GM18499 (cell line): ENCODE measurements at regions not wholly inside any gene's neighbourhood (a gene's known extent, or its start where the extent isn't known, plus 50 kb on each side); places are given as distances from the start of the nearest gene placed in this dataset.
"Not testable (repeated sequence)": the region's sequence is repeated elsewhere in the genome, so short reads cannot be mapped to it uniquely, and the experiment has no call there.

Source experiments
- ATAC-seq: cut with Tn5 transposase; IDR thresholded peaks from one replicate; pipeline ENCODE4 v1.9.1; 2021; ENCODE audit warnings: moderate number of reproducible peaks; ENCODE audit not compliant: insufficient read depth, unreplicated experiment

DNA sequence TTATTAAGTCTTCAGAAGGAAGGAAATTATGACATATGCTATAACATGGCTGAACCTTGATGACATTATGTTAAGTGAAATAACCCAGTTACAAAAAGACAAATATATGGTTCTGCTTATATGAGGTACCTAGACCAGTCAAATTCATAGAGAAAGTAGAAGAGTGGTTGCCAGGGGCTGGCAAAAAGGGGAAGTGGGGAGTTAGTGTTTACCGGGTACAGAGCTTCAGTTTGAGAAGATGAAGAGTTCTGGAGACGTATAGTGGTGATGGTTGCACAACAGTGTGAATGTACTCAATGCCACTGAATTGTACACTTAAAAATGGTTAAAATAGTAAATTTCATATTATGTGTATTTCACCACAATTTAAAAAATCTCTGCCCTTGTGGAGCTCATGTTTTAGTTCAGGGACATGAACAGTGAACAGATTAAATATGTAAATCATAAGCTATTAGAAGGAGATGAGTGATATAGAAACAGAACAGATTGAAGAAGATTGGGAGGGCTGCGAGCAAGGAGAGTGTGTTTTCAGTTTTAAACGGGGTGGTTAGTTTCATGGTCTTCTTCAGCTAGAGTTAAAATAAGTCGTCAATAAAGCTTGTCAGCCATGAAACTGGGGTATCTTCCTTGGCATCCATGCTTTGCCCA lies 355.2 kb downstream of the KCNRG start:
- peak; percentile 51 for ATAC-seq

DNA sequence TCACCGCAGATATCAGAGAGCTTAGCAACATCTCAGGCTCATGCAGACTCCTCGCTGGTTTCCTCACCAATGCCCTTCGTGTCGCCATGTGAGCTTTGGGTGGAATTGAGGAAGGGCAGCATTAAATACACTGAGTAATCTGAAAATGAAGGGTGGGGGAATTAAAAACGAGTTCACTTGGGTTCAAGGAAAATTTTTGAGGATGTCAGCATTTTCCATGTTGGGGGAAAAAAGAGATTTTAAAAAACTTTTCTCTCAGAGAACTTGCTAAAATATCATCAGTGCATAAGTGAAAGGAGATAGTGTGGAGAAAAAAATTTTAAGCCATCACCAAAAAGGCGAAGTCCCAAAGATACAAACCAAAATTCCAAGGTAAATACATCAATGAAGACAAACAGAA lies 359.3 kb downstream of the KCNRG start:
- no peak for ATAC-seq

DNA sequence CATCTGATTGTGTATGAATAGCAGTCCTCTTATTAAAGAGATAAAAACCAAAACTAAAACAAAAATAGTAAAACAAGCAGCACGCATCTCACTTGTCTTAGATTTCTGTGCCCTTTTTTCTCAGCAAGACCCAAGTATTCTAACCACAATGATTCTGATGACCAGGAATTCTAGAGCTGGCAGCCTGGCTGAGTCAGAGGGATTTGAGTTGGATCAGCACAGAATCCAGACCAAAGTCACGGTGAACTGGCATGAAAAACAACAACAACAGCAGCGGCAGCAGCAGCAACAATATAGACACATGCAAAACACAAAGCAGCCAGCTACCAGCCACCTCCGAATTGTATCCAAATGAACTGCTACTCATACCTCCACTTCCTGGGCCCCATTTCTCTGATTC lies 360.5 kb downstream of the KCNRG start:
- ATAC-seq: no peak

DNA sequence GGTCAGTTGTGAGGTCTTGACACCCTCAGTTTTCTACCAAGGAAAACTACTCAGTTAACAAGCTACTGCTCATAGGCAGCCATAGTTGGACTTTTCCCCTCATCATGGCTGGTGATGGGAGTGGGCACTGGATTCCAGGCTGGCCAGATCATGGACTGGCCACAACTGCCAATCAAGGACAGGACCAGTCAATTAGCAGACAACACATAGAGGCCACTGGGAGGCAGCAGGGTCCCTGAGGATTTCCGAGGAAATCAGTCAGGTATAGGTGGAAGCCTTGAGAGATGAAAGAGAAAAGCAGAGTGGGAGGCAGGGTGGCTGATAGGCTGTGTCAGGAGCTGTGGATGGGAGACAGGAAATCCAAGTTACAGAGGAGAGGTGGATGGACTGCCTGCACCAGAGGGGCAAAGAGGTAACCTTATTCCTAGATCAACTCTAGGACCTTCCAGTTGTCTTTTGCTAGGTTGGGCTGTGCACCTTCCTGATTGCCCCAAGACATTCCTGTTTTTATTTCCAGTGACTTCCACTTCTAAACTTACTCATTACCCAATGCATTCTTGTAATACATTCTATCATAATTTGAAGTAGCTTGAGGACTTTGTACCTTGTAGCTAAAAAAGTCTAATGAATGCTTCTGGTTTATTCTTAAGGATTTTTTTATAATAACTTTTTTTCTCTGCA lies 361.8 kb downstream of the KCNRG start:
- ATAC-seq: no peak

DNA sequence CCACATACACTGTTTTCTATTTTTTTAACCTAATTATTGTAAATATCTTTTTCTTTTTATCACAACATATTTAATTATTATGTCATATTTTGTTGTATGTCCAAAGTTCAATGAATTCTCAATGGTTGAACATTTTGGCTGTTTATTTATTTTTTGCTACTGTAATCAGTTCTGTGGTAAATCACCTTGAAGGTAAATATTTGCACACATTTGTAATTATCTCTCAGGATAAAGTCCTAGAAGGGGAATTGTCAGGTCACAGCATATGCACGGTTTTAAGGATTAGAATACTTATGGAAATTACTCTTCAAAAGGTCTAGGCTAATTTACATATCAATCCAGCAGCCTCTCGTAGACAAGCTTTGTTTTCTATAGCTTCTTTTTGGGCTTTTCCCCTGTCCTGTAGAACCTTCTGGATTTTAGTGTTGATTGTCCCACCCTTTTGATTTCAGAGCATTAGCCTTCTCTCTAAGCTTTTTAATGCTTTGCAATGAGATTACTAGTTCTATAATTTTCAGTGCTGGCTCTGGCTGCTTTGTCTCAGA lies 362.6 kb downstream of the KCNRG start:
- ATAC-seq: no peak

DNA sequence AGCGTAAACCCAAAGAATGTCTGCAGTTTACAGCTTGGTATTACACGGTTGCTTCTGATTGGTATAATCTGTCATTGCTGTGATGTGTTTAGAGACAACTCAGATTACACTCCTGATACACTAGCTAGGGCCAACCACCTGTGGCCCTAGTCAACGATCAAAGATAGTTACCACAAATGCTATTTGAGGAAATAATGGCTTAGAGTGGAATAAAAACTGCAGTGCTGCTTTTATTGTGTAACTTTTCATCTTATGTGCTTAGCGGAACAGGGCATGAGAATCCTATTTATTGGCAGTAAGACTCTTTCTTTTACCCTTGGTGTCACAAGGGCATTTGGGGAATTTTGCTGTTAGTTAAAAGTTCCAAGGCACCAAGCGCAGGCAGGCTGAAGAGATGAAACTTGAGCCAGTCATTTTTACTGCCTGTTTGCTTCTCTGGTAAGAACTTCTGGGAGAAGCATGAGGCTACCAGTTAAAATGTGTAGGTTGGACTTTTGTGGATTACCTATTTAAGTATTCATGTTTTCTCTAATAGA lies 363.3 kb downstream of the KCNRG start:
- ATAC-seq: no peak

DNA sequence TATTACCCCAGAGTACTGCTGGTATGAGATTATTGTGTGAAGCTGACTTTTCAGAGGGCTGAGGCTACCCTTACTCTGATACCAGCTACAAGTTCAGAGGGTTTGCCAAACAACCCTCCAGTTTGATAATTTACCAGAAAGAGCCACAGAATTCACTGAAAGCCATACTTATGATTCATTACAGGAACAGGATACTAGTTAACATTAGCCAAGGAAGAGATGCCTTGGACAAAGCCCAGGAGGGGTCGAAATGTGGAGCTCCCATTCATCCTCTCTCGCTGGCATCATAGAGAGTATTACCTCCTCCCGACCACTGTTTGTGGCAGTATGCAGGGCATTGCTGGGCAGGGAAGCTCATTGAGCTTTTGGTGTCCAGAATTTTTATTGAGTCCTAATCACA lies 364.3 kb downstream of the KCNRG start:
- no peak for ATAC-seq

DNA sequence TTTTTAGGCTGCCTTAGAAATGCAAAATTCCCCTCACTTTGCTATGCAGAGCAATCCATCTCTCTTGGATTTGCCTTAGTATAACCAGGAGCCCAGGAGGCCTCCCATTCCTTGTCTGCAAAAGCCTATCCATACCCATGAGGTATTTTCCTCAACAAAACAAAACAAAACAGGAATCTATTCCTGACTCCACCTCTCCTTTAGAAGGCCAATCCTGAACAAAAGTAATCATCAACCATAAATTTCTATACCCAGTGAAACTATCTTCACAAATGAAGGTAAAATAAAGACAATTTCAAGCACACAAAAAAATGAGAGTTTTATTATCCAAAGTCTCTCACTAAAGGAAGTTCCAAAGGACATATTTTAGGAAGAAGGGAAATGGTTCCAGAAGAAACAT lies 365.7 kb downstream of the KCNRG start:
- ATAC-seq: no peak

DNA sequence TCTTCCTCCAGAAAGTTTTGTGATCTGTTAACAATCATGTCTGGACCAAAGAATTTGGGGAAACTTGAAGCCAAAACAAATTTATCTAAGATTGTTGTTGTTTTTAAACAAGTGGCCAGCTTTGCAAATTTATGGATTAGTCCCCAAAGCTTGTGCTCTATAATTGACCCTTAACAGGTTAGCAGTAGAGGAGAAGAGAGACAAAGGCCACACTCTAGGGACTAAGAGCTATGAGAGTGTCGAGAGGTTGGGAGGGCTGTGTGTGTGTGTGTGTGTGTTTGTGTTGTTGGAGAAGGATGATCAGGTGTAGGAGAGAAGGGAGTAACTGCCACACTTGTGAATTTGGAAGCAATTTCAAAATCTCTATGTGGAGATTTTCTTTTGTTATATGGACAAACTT lies 367.3 kb downstream of the KCNRG start:
- no peak for ATAC-seq

DNA sequence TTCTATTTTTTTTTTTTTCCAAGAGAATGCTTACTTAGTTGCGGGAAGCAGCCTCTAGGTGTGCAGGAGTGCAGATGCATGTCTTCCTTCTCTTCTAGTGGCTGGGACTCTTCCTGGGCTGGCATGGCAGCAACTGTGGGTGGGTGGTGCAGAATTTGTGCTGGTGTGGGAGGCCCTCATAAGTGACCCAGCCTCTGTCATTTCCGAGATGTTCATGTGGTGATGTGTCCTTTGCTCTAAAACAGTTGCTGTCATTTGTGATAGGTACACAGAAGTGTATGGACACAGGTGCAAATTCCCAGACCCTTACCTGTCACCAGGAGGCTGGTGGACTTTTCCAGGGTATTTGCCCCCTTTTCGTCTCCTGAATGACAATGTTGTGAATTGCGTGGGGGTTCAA lies 367.7 kb downstream of the KCNRG start:
- no peak for ATAC-seq

DNA sequence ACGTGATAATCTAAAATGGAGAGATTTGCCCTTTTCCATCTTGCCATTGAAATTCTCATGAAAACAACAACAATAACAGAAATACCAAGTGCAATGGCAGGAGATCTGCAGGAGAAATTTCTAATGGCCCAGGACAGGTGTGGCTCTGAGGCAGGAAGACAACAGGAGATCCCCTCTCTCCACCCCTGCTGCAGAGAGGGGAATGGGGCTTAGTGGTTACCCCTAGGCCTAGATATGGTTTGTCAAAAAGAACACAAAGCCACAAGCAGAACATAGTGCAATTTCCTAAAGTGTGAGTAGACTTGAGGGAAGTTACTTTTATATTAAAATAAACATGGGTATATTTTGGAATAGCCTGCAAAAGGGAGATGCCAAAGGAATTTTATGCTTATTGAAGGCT lies 369.5 kb downstream of the KCNRG start:
- no peak for ATAC-seq

DNA sequence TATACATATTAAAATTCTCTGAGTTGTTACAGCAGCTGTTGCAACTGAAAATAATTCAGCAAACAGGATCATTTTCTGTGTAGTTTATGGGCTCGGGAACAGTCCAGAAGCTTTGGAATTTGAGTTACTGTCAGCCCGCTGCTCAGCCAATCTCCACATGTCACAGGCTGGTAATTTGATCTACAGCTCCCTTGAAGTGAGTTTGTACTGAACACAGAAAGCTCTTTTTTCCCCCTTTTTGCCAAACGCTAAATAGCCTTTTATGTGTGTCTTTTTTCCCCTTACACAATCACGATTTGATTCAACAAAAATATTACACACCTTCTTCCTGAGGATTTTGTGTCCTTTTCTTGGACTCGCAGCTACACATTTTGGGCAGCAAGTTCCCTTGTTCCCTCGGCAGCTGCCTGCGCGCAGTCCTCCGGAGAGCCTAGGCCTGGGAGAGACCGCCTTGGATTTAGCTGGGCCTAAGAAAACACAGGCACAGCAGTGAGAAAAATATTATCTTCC lies 371.4 kb downstream of the KCNRG start:
- no peak for ATAC-seq

DNA sequence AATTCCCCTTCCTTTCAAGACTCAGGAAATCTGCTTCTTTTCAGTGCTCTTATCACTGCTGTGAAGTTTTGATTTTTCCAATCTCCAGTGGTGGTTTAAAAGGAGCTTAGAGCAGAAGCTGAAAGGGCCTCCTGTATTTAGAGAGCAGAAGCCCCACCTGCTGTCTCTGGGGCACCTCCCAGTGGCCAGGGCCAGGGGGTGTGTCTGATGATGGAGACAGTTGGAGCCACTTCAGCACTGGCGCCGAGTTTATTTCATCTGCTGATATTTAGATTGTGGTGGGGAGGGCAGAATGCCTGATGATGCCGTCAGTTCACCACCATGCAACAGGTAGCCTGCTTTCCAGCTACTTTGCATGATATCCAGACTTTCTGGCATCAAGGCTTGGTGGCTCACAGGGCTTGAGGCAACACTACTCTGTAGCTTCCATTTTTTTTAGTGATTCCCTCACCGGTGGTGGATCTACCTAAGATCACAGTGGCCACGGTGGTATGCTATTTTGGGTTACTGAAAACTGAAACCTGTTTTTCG lies 371.9 kb downstream of the KCNRG start:
- no peak for ATAC-seq

DNA sequence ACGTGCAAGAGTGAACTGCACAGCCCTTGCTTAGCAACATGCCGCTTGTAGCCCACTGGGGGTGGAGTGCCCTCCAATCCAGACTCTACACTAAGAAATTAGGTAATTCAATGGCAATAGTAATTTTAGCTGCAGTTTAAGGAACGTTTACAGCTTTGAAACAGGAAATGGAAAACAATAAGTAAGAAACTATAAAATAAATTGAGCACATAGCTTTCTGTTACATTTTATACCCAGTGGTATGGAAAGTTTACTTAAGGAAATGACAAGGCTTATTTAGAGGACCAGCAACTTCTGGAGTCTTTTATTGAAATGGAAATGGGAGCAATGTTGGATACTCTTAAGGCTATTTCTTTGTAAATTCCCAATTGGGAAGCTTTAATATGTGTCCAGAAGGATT lies 373.2 kb downstream of the KCNRG start:
- ATAC-seq: no peak

DNA sequence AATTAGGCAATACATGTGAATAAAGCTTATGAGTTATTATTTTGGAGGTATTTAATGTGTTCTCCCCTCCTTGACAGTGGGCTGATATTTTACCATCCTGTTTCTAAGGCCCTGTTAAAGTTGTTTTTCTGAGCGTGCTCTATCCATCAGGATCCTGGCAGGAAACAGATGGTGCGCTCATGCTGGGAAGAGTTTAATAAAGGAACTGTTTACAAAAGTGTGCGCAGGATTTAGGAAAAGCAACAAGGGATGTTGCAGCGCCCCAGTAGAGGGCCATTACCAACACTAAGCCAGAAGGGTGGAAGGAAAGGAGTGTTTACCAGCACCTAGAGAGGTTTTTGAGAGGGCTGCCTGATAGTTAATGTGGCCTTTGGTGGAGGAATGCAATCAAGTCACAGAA lies 374.5 kb downstream of the KCNRG start:
- ATAC-seq: no peak

DNA sequence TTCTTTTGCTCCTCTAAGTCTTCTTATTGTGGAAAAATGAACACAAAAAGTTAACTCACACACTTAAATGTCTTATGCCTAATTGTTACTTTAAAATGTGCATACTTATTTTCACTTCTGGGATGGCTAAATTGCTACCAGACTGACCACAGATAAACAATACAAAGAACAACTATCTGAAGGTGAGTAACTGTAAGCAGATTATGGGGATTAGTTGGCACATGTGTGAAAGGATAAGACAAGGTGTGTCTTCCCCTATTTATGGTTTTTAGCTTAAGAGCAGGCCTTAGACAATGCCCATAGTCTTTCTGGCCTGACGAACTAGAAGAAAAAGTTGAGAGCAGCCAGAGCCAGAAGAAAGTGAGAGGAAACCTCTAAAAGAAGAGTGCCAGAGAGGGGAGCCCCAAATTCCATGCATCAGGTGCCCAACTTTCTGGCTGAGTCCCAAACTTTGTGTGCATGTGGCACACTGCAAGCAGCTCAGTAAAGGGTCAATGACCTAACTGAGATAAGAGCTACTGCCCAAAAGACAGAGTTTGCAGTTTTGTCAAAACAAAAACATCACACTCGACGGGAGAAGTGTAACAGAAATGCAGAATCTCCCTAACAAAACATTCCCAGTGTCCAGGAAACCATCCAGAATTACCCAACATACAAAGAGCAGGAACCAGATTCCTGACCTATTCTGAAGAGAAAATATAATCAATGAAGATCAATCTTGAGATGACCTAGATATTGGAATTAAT lies 375.4 kb downstream of the KCNRG start:
- ATAC-seq: no peak

DNA sequence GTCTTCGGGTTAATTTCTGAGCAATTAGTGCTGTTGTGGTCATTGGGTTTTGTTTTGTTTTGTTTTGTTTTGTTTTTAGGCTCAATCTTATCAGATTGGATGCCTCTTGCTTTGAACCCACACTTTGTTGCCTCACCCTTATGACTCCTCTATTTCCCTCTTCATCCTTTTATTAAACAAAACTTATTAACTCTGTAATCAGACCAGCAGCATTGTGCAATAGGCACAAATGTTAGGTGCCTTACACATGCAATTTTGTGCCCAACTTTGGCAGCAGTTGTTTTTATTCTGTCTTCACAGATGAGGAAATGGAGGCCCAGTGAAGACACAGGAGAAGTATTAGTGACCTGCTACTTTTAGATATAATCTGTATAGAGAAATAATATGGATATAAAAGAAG lies 377.7 kb downstream of the KCNRG start:
- no peak for ATAC-seq

DNA sequence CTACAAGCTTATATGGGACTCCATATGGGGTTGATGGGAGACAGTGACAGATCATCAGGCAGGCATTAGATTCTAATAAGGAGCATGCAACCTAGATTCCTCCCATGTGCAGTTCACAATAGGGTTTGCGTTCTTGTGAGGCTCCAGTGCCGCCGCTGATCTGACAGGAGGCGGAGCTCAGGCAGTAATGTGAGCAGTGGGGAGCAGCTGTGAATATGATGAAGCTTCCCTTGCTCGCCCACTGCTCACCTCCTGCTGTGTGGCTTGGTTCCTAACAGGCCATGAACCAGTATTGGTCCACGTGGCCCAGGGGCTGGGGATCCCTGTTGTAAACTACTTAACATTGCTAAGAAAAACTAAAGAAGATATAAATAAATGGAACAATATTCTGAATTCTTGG lies 378.4 kb downstream of the KCNRG start:
- no peak for ATAC-seq

DNA sequence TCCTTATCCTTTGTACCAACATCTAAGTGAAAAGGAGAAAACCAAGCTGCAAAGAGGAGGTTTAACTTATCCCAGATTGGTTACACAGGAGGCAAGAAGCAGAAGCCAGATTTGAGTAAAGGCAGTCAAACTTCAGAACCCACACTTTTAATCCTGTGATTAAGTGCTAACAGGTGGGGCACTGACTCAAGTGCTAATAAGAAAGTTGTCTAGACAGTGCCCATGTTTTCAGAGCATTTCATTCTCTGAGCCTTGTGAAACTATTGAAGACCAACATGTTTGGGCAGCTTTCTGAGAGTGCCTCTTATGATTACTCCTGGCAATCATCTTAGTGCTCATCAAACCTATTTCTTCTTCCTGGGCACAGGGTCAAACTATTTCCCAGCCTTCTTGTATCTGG lies 380.8 kb downstream of the KCNRG start:
- no peak for ATAC-seq

DNA sequence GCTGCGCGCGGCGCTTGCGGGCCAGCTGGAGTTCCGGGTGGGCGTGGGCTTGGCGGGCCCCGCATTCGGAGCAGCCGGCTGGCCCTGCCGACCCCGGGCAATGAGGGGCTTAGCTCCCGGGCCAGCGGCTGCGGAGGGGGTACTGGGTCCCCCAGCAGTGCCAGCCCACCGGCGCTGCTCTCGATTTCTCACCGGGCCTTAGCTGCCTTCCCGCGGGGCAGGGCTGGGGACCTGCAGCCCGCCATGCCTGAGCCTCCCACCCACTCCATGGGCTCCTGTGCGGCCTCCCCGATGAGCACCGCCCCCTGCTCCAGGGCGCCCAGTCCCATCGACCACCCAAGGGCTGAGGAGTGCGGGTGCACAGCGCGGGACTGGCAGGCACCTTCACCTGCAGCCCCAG lies 381.4 kb downstream of the KCNRG start:
- ATAC-seq: not testable (repeated sequence)
